MCF 10A (cell line): ENCODE measurements at regions not wholly inside any gene's neighbourhood (a gene's known extent, or its start where the extent isn't known, plus 50 kb on each side); places are given as distances from the start of the nearest gene placed in this dataset.

ENCODE experiments used
- BruUV-seq: library from RNA; stranded (reverse); fragments of 400-500 nt; replicated peaks from 2 replicates; lab custom pipeline; 2021; lab: Mats Ljungman, UMichigan
- CTCF ChIA-PET: fragments of 300-600 bp; sonication (Branson Sonifier 250); formaldehyde crosslinking; extraction: SDS; loops from one replicate; lab custom pipeline; 2021; ENCODE audit warnings: antibody characterized with exemption, inconsistent platforms; lab: Yijun Ruan, JAX
- POLR2A ChIA-PET: fragments of 300-600, 350-650 bp; sonication (Branson Sonifier 250); formaldehyde crosslinking; extraction: SDS; loops from one replicate; lab custom pipeline; 2020; ENCODE audit warnings: antibody characterized with exemption, inconsistent platforms; lab: Yijun Ruan, JAX
- DNase-seq: peaks from one replicate; pipeline ENCODE4 v3.0.0-alpha.2; 2018; ENCODE audit not compliant: unreplicated experiment
- H3K27ac Mint-ChIP-seq: one replicate; pipeline ENCODE4 v1.8.0; 2022; ENCODE audit warnings: mild to moderate bottlenecking, low read depth, mixed read lengths; ENCODE audit not compliant: unreplicated experiment
- H3K27me3 Mint-ChIP-seq: one replicate; pipeline ENCODE4 v1.8.0; 2022; ENCODE audit warnings: mixed read lengths; ENCODE audit not compliant: insufficient read depth, unreplicated experiment
- H3K36me3 Mint-ChIP-seq: one replicate; pipeline ENCODE4 v1.8.0; 2022; ENCODE audit warnings: mild to moderate bottlenecking, moderate library complexity, mixed read lengths; ENCODE audit not compliant: insufficient read depth, unreplicated experiment
- H3K4me1 Mint-ChIP-seq: one replicate; pipeline ENCODE4 v1.8.0; 2022; ENCODE audit warnings: mixed read lengths; ENCODE audit not compliant: insufficient read depth, unreplicated experiment
- H3K4me3 Mint-ChIP-seq: one replicate; pipeline ENCODE4 v1.8.0; 2022; ENCODE audit warnings: mild to moderate bottlenecking, moderate library complexity, mixed read lengths; ENCODE audit not compliant: unreplicated experiment
- H3K9me3 Mint-ChIP-seq: one replicate; pipeline ENCODE4 v1.8.0; 2022; ENCODE audit warnings: mixed read lengths; ENCODE audit not compliant: unreplicated experiment
- CTCF ChIP-seq: fragments of 200-600 bp; IDR thresholded peaks from one replicate; pipeline ENCODE4 v1.8.0; 2022; ENCODE audit warnings: antibody characterized with exemption, mild to moderate bottlenecking; ENCODE audit not compliant: unreplicated experiment
- intact Hi-C: fragments of 100-400 bp; cut with micrococcal nuclease; formaldehyde crosslinking; loops from 2 replicates; pipeline ENCODE4 v1.14.1; 2022

- Mint-ChIP-seq H3K27me3 (no peaks in the 10 kb centered on the region), H3K9me3 (peaks cover 50% of the 10 kb centered on the region), H3K36me3 (no peaks in the 10 kb centered on the region), H3K4me3 (no peak overlapping the region), H3K27ac (no peak overlapping the region), H3K4me1 (no peaks in the 10 kb centered on the region)
- intact Hi-C loops = no loop called here
- no peak for DNase-seq
- ChIA-PET POLR2A (no interaction called here), CTCF (no interaction called here)
- no TSS peak for BruUV-seq
- TF ChIP-seq CTCF = no peak
Observed at GRCh38 chr22:49381595-49382450, 445.9 kb downstream of the BRD1 start.

- intact Hi-C loops = no loop called here
- TF ChIP-seq CTCF = no peak
- no peak for DNase-seq
- H3K9me3 Mint-ChIP-seq = peaks cover 50% of the 10 kb centered on the region
- H3K27me3 Mint-ChIP-seq = no peaks in the 10 kb centered on the region
- ChIA-PET POLR2A (no interaction called here), CTCF (interaction anchor here (0.6 kb wide), 1 partner anchor 669 kb away, joined by 3 read pairs; no protein-coding TSS in a partner anchor)
- no peaks in the 10 kb centered on the region for H3K36me3 Mint-ChIP-seq
- no peak overlapping the region for H3K4me3 Mint-ChIP-seq
- H3K27ac Mint-ChIP-seq = no peak overlapping the region
- no TSS peak for BruUV-seq
- no peaks in the 10 kb centered on the region for H3K4me1 Mint-ChIP-seq
Observed at GRCh38 chr22:49380828-49381114, 446.9 kb downstream of the BRD1 start.

GRCh38 chr22:49380095-49380827 is 447.4 kb downstream of the BRD1 start:
- TF ChIP-seq CTCF = no peak
- intact Hi-C loops = no loop called here
- no peak for DNase-seq
- Mint-ChIP-seq H3K27ac (no peak overlapping the region), H3K9me3 (peaks cover 50% of the 10 kb centered on the region), H3K4me1 (no peaks in the 10 kb centered on the region), H3K27me3 (no peaks in the 10 kb centered on the region), H3K36me3 (no peaks in the 10 kb centered on the region), H3K4me3 (no peak overlapping the region)
- no TSS peak for BruUV-seq
- CTCF ChIA-PET = interaction anchor here (0.6 kb wide), 1 partner anchor 669 kb away, joined by 3 read pairs; no protein-coding TSS in a partner anchor
- POLR2A ChIA-PET = no interaction called here

- Mint-ChIP-seq H3K9me3 (peaks cover 52% of the 10 kb centered on the region), H3K27me3 (no peaks in the 10 kb centered on the region), H3K36me3 (no peaks in the 10 kb centered on the region), H3K27ac (no peak overlapping the region), H3K4me3 (no peak overlapping the region), H3K4me1 (no peaks in the 10 kb centered on the region)
- POLR2A ChIA-PET = no interaction called here
- DNase-seq = no peak
- no peak for TF ChIP-seq CTCF
- intact Hi-C loops = no loop called here
- no TSS peak for BruUV-seq
- CTCF ChIA-PET = no interaction called here
Observed at GRCh38 chr22:49377306-49377705, 450.4 kb downstream of the BRD1 start.
